BE2C (cell line): ENCODE measurements at regions not wholly inside any gene's neighbourhood (a gene's known extent, or its start where the extent isn't known, plus 50 kb on each side); places are given as distances from the start of the nearest gene placed in this dataset.
"Not testable (repeated sequence)": the region's sequence is repeated elsewhere in the genome, so short reads cannot be mapped to it uniquely, and the experiment has no call there.

ENCODE experiments used
- DNase-seq: peaks from one replicate; pipeline ENCODE4 v3.0.0-alpha.2; 2020
- H3K27me3 ChIP-seq: fragments of 250-450 bp; sonication (Bioruptor Pico); 2 replicates; pipeline ENCODE4 v1.5.1; 2020; ENCODE audit warnings: mild to moderate bottlenecking
- H3K36me3 ChIP-seq: fragments of 250-450 bp; sonication (Bioruptor Pico); 2 replicates; pipeline ENCODE4 v1.5.1; 2020; ENCODE audit warnings: mild to moderate bottlenecking
- H3K4me1 ChIP-seq: fragments of 250-450 bp; sonication (Bioruptor Pico); 2 replicates; pipeline ENCODE4 v1.5.1; 2020
- H3K4me3 ChIP-seq: 2 replicates; pipeline ENCODE4 v1.5.1; 2011; ENCODE audit warnings: low read depth, low read length
- H3K9me3 ChIP-seq: fragments of 250-450 bp; sonication (Bioruptor Pico); 2 replicates; pipeline ENCODE4 v1.5.1; 2020
- TF ChIP-seq, protein P1 (sequence below): IDR thresholded peaks from 2 replicates; pipeline ENCODE4 v1.5.1; 2012; ENCODE audit warnings: mild to moderate bottlenecking, low read depth, low read length

GRCh38 chr2:139694327-139694726 lies 914.1 kb upstream of the NXPH2 start:
- Histone ChIP-seq H3K36me3 (no peaks in the 10 kb centered on the region), H3K9me3 (no peaks in the 10 kb centered on the region), H3K4me1 (no peaks in the 10 kb centered on the region), H3K4me3 (no peak overlapping the region), H3K27me3 (no peaks in the 10 kb centered on the region)
- no peak for DNase-seq
- TF ChIP-seq, protein P1, sequence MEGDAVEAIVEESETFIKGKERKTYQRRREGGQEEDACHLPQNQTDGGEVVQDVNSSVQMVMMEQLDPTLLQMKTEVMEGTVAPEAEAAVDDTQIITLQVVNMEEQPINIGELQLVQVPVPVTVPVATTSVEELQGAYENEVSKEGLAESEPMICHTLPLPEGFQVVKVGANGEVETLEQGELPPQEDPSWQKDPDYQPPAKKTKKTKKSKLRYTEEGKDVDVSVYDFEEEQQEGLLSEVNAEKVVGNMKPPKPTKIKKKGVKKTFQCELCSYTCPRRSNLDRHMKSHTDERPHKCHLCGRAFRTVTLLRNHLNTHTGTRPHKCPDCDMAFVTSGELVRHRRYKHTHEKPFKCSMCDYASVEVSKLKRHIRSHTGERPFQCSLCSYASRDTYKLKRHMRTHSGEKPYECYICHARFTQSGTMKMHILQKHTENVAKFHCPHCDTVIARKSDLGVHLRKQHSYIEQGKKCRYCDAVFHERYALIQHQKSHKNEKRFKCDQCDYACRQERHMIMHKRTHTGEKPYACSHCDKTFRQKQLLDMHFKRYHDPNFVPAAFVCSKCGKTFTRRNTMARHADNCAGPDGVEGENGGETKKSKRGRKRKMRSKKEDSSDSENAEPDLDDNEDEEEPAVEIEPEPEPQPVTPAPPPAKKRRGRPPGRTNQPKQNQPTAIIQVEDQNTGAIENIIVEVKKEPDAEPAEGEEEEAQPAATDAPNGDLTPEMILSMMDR = no peak

DNA sequence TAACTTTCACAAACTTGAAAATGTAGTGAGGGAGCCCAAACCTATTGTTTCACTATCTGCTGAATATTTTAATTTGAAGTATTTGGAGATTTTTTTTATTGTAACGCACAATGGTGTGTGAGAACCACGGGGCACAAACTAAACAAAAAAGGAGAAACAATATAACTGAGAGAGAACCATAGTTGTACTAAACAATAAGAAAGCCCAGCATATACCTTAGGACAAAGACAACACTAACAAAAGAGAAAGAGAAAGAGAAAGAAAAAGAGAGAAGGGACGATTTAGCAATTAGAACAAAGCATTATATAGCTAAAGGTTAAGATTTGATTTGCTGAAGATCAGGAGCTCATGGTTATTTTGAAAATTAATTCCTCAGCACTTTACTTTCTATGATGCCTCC lies 906.0 kb upstream of the NXPH2 start:
- TF ChIP-seq, protein P1 = no peak
- Histone ChIP-seq H3K9me3 (no peaks in the 10 kb centered on the region), H3K36me3 (no peaks in the 10 kb centered on the region), H3K27me3 (no peaks in the 10 kb centered on the region), H3K4me3 (no peak overlapping the region), H3K4me1 (no peaks in the 10 kb centered on the region)
- DNase-seq = no peak

- TF ChIP-seq, protein P1 = no peak
- Histone ChIP-seq H3K27me3 (no peaks in the 10 kb centered on the region), H3K9me3 (no peaks in the 10 kb centered on the region), H3K36me3 (no peaks in the 10 kb centered on the region), H3K4me1 (no peaks in the 10 kb centered on the region), H3K4me3 (no peak overlapping the region)
- DNase-seq = no peak
These were observed 905.1 kb upstream of the NXPH2 start for GRCh38 chr2:139685090-139685983.

GRCh38 chr2:139684286-139684860 lies 904.2 kb upstream of the NXPH2 start:
- no peaks in the 10 kb centered on the region for H3K4me1 ChIP-seq
- no peak for DNase-seq
- H3K27me3 ChIP-seq = no peaks in the 10 kb centered on the region
- TF ChIP-seq, protein P1 = no peak
- no peak overlapping the region for H3K4me3 ChIP-seq
- no peaks in the 10 kb centered on the region for H3K36me3 ChIP-seq
- no peaks in the 10 kb centered on the region for H3K9me3 ChIP-seq

DNA sequence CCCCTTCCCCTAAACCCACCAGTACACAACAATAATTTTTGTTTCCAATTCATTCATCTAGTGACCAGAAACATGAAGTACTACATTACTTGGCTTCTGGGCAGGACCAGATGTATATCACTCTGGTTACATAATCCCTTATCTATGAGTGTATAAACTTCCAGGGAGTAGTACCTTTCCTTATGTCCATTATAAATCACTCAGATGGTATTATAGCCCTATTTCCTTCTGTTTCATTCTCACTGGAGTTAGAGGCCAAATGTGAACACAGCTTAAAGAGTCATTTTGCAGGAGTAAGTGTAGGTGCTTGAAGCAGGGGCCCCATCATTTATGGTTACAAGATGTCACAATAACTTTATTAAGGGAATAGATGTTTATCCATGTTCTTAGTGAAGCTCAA lies 894.4 kb upstream of the NXPH2 start:
- no peaks in the 10 kb centered on the region for H3K36me3 ChIP-seq
- DNase-seq = no peak
- H3K4me1 ChIP-seq = no peaks in the 10 kb centered on the region
- TF ChIP-seq, protein P1 = no peak
- H3K27me3 ChIP-seq = no peaks in the 10 kb centered on the region
- H3K9me3 ChIP-seq = no peaks in the 10 kb centered on the region
- no peak overlapping the region for H3K4me3 ChIP-seq

DNA sequence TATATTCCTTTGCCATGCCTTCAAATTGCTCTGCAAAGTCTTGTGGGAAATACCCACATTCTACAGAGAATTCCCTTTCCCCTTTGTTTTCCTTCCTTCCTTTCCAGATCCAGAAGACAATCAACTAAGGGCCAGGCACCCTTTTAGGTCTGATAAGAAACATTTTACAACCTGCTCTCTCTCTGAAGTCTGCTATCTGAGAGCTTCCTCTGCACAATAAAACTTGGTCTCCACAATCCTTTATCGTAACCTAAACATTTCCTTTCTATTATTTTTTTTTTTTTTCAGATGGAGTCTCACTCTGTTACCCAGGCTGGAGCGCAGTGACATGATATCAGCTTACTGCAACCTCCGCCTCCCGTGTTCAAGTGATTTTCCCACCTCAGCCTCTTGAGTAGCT lies 893.3 kb upstream of the NXPH2 start:
- not testable (repeated sequence) for DNase-seq, H3K4me3 ChIP-seq, H3K4me1 ChIP-seq, H3K36me3 ChIP-seq, H3K27me3 ChIP-seq, H3K9me3 ChIP-seq
